HCT116 (cell line): ENCODE measurements at regions not wholly inside any gene's neighbourhood (a gene's known extent, or its start where the extent isn't known, plus 50 kb on each side); places are given as distances from the start of the nearest gene placed in this dataset.

Experiments used
- ATAC-seq: fragments of 200-7000 bp; cut with Tn5 transposase; 2 replicates; pipeline ENCODE4 v1.9.1; 2020; ENCODE audit warnings: mild to moderate bottlenecking, moderate library complexity
- BruUV-seq: library from RNA; stranded (reverse); fragments of 400-500 nt; replicated peaks from 2 replicates; lab custom pipeline; 2021; lab: Mats Ljungman, UMichigan
- CTCF ChIA-PET: fragments of 300-600 bp; sonication (Branson Sonifier 250); formaldehyde crosslinking; loops from one replicate; lab custom pipeline; 2021; ENCODE audit warnings: antibody characterized with exemption; lab: Charles Lee
- POLR2A ChIA-PET: fragments of 300-600, 350-600 bp; sonication (Branson Sonifier 250); formaldehyde crosslinking; loops from one replicate; lab custom pipeline; 2021; ENCODE audit warnings: antibody characterized with exemption; lab: Charles Lee
- RAD21 ChIA-PET, 2 experiments: fragments of 300-600 bp; sonication (Branson Sonifier 250); formaldehyde crosslinking; loops; one replicate each; lab custom pipeline; 2023; ENCODE audit warnings: low total read pairs in 2 of 2; ENCODE audit not compliant: uncharacterized antibody in 2 of 2, unreplicated experiment in 2 of 2, low non-redundant PET in 1 of 2; lab: Charles Lee
- DNase-seq: peaks from one replicate; pipeline ENCODE4 v3.0.0-alpha.2; 2010; ENCODE audit warnings: low read depth, low spot score
- H2AFZ ChIP-seq: fragments of 200-600 bp; shearing (Covaris generic), sonication (generic); 2 replicates; pipeline ENCODE4 v1.6.1; 2017; ENCODE audit warnings: low read depth, mixed run types, mixed read lengths, antibody characterized with exemption, low read length; ENCODE audit not compliant: poor library complexity, severe bottlenecking
- H3K27ac ChIP-seq: 2 replicates; pipeline ENCODE4 v1.5.1; 2012; ENCODE audit warnings: low read depth, low read length
- H3K27me3 ChIP-seq: fragments of 200-600 bp; sonication (generic); 2 replicates; pipeline ENCODE4 v1.6.1; 2016; ENCODE audit warnings: mixed run types, low read length, mixed read lengths; ENCODE audit not compliant: insufficient read depth
- H3K36me3 ChIP-seq, 2 experiments: fragments of 200-500 bp in 1 of 2; fragments of 200-600 bp in 1 of 2; sonication (Bioruptor generic) in 1 of 2; sonication (generic) in 1 of 2; 2 replicates each; pipeline versions ENCODE4 v1.5.1 to v1.6.1; 2014 to 2016; ENCODE audit warnings: low read length in 2 of 2, inconsistent platforms in 1 of 2, mixed read lengths in 1 of 2, mixed run types in 1 of 2; ENCODE audit not compliant: insufficient read depth in 2 of 2, control insufficient read depth in 1 of 2
- H3K4me1 ChIP-seq, 2 experiments: fragments of 200-600 bp in 1 of 2; sonication (generic) in 1 of 2; 2 replicates each; pipeline versions ENCODE4 v1.5.1 to v1.6.1; 2012 to 2017; ENCODE audit warnings: low read length in 2 of 2, inconsistent platforms in 1 of 2, mild to moderate bottlenecking in 1 of 2, mixed read lengths in 1 of 2, mixed run types in 1 of 2, moderate library complexity in 1 of 2; ENCODE audit not compliant: insufficient read depth in 2 of 2, control insufficient read depth in 1 of 2
- H3K4me2 ChIP-seq: fragments of 200-600 bp; sonication (generic); 2 replicates; pipeline ENCODE4 v1.6.1; 2017; ENCODE audit warnings: mixed run types, low read length, mixed read lengths
- H3K4me3 ChIP-seq, 2 experiments: fragments of 200-600 bp in 1 of 2; sonication (generic) in 1 of 2; replicated peaks in 1 of 2; 2 replicates each; pipeline ENCODE4 v1.5.1; 2011 to 2016; ENCODE audit warnings: low read length in 2 of 2, control low read depth in 1 of 2, low read depth in 1 of 2, mild to moderate bottlenecking in 1 of 2, mixed read lengths in 1 of 2, mixed run types in 1 of 2
- H3K79me2 ChIP-seq: fragments of 200-600 bp; sonication (generic); 2 replicates; pipeline ENCODE4 v1.6.1; 2017; ENCODE audit warnings: mild to moderate bottlenecking, mixed run types, low read length, moderate library complexity, mixed read lengths; ENCODE audit not compliant: insufficient read depth
- H3K9ac ChIP-seq: fragments of 200-600 bp; sonication (generic); 2 replicates; pipeline ENCODE4 v1.6.1; 2016; ENCODE audit warnings: low read length, mixed read lengths
- H3K9me2 ChIP-seq: fragments of 200-600 bp; sonication (generic), shearing (Covaris generic); 2 replicates; pipeline ENCODE4 v1.6.1; 2017; ENCODE audit warnings: mixed run types, mild to moderate bottlenecking, moderate library complexity; ENCODE audit not compliant: insufficient read depth
- H3K9me3 ChIP-seq, 2 experiments: fragments of 200-500 bp in 1 of 2; fragments of 200-600 bp in 1 of 2; sonication (Bioruptor generic) in 1 of 2; sonication (generic) in 1 of 2; 2 replicates each; pipeline ENCODE4 v1.6.1; 2014 to 2017; ENCODE audit warnings: low read length in 2 of 2, mixed read lengths in 2 of 2, inconsistent platforms in 1 of 2, low read depth in 1 of 2, mild to moderate bottlenecking in 1 of 2, mixed run types in 1 of 2, moderate library complexity in 1 of 2; ENCODE audit not compliant: control insufficient read depth in 1 of 2, insufficient read depth in 1 of 2
- H4K20me1 ChIP-seq: fragments of 200-600 bp; sonication (generic), shearing (Covaris generic); 2 replicates; pipeline ENCODE4 v1.6.1; 2017; ENCODE audit warnings: mixed run types, mild to moderate bottlenecking, moderate library complexity; ENCODE audit not compliant: insufficient read depth
- ATF3 ChIP-seq: IDR thresholded peaks from 2 replicates; pipeline ENCODE4 v1.6.1; 2012
- CBX3 ChIP-seq: IDR thresholded peaks from 2 replicates; pipeline ENCODE4 v1.6.1; 2012; ENCODE audit warnings: low read depth
- CEBPB ChIP-seq: IDR thresholded peaks from 2 replicates; pipeline ENCODE4 v1.6.1; 2012; ENCODE audit warnings: low read depth
- ELF1 ChIP-seq: IDR thresholded peaks from 2 replicates; pipeline ENCODE4 v1.6.1; 2012; ENCODE audit warnings: low read depth, borderline replicate concordance
- EZH2 ChIP-seq: fragments of 200-600 bp; sonication (generic); IDR thresholded peaks from 2 replicates; pipeline ENCODE4 v1.6.1; 2017; ENCODE audit warnings: antibody characterized with exemption, mixed run types
- EZH2phosphoT487 ChIP-seq: fragments of 200-600 bp; IDR thresholded peaks from 2 replicates; pipeline ENCODE4 v1.6.1; 2018; ENCODE audit warnings: antibody characterized with exemption, borderline replicate concordance
- FOSL1 ChIP-seq: IDR thresholded peaks from 2 replicates; pipeline ENCODE4 v1.6.1; 2012; ENCODE audit warnings: low read depth
- POLR2A ChIP-seq: IDR thresholded peaks from 2 replicates; pipeline ENCODE4 v1.7.0; 2011; ENCODE audit warnings: borderline replicate concordance; ENCODE audit not compliant: insufficient read depth, insufficient read length; ENCODE audit errors: extremely low read depth
- REST ChIP-seq: IDR thresholded peaks from 2 replicates; pipeline ENCODE4 v1.6.1; 2012; ENCODE audit warnings: low read depth
- SP1 ChIP-seq: IDR thresholded peaks from 2 replicates; pipeline ENCODE4 v1.6.1; 2012; ENCODE audit warnings: low read depth
- SRF ChIP-seq: IDR thresholded peaks from 2 replicates; pipeline ENCODE4 v1.6.1; 2012; ENCODE audit warnings: low read depth
- TCF7L2 ChIP-seq: IDR thresholded peaks from 2 replicates; pipeline ENCODE4 v1.7.0; 2011; ENCODE audit warnings: borderline replicate concordance, inconsistent platforms; ENCODE audit not compliant: insufficient read depth, insufficient read length; ENCODE audit errors: extremely low read depth
- ZBTB33 ChIP-seq: IDR thresholded peaks from 2 replicates; pipeline ENCODE4 v1.6.1; 2011; ENCODE audit warnings: mild to moderate bottlenecking, low read length, moderate library complexity; ENCODE audit not compliant: insufficient replicate concordance; ENCODE audit errors: extremely low read depth
- ZNF274 ChIP-seq: fragments of 200-500 bp; sonication (Bioruptor generic); IDR thresholded peaks from 2 replicates; pipeline ENCODE4 v1.6.1; 2014; ENCODE audit warnings: mild to moderate bottlenecking, low read depth, low read length, inconsistent platforms
- intact Hi-C: fragments of 100-400 bp; cut with micrococcal nuclease; formaldehyde crosslinking; loops from 2 replicates; pipeline ENCODE4 v1.10.0; 2022

- no TSS peak for BruUV-seq
- CTCF ChIA-PET, result no interaction called here
Observed at GRCh38 chr3:655824-656223, 437.0 kb upstream of the CNTN6 start.

GRCh38 chr3:661356-661755 lies 431.5 kb upstream of the CNTN6 start:
- CTCF ChIA-PET, result no interaction called here
- H2AFZ ChIP-seq, result no peak overlapping the region
- no peaks in the 10 kb centered on the region for H4K20me1 ChIP-seq
- BruUV-seq, result no TSS peak
- intact Hi-C loops, result no loop called here
- no peaks in the 10 kb centered on the region for H3K4me1 ChIP-seq
- no peak for ATAC-seq
- H3K4me3 ChIP-seq, result no peak overlapping the region
- POLR2A ChIA-PET, result no interaction called here
- no peaks in the 10 kb centered on the region for H3K36me3 ChIP-seq
- no peaks in the 10 kb centered on the region for H3K79me2 ChIP-seq
- H3K27ac ChIP-seq, result no peak overlapping the region
- no peak overlapping the region for H3K4me2 ChIP-seq
- H3K9ac ChIP-seq, result no peak overlapping the region
- H3K27me3 ChIP-seq, result no peaks in the 10 kb centered on the region
- DNase-seq, result no peak
- H3K9me3 ChIP-seq, result peaks cover 14% of the 10 kb centered on the region in 2 experiments; a peak in 2 of 4 replicates
- no peaks in the 10 kb centered on the region for H3K9me2 ChIP-seq
- RAD21 ChIA-PET, result no interaction called here
- TF ChIP-seq EZH2phosphoT487 (no peak), SP1 (no peak), CBX3 (no peak), EZH2 (no peak), REST (no peak), TCF7L2 (no peak), ZNF274 (no peak), POLR2A (no peak), ZBTB33 (no peak), ELF1 (no peak), CEBPB (no peak), SRF (no peak), ATF3 (no peak)

More at GRCh38 chr3:655824-656223, 437.0 kb upstream of the CNTN6 start:
- Histone ChIP-seq H3K9ac (no peak overlapping the region), H3K36me3 (no peaks in the 10 kb centered on the region), H3K9me2 (no peaks in the 10 kb centered on the region), H3K27ac (no peak overlapping the region), H3K79me2 (no peaks in the 10 kb centered on the region), H3K4me1 (no peaks in the 10 kb centered on the region), H3K4me3 (no peak overlapping the region), H3K9me3 (peaks cover 5 to 6% of the 10 kb centered on the region in 2 experiments; a peak in 2 of 4 replicates), H3K27me3 (no peaks in the 10 kb centered on the region), H3K4me2 (no peak overlapping the region), H2AFZ (no peak overlapping the region), H4K20me1 (no peaks in the 10 kb centered on the region)
- DNase-seq (no peak), ATAC-seq (no peak)
- intact Hi-C loops, result no loop called here
- RAD21 ChIA-PET, result no interaction called here
- TF ChIP-seq EZH2 (no peak), SP1 (no peak), FOSL1 (no peak), POLR2A (no peak)
- POLR2A ChIA-PET, result no interaction called here
